GM21447 (cell line): ENCODE measurements at regions not wholly inside any gene's neighbourhood (a gene's known extent, or its start where the extent isn't known, plus 50 kb on each side); places are given as distances from the start of the nearest gene placed in this dataset.
A peak's percentile ranks its signal among the peaks of the same experiment; 100 is the strongest.
"Not testable (repeated sequence)": the region's sequence is repeated elsewhere in the genome, so short reads cannot be mapped to it uniquely, and the experiment has no call there.

ENCODE experiments used
- ATAC-seq: cut with Tn5 transposase; IDR thresholded peaks from one replicate; pipeline ENCODE4 v1.9.1; 2021; ENCODE audit not compliant: unreplicated experiment

- ATAC-seq = no peak
These were observed 118.9 kb upstream of the NMUR2 start for GRCh38 chr5:152523964-152524363.

DNA sequence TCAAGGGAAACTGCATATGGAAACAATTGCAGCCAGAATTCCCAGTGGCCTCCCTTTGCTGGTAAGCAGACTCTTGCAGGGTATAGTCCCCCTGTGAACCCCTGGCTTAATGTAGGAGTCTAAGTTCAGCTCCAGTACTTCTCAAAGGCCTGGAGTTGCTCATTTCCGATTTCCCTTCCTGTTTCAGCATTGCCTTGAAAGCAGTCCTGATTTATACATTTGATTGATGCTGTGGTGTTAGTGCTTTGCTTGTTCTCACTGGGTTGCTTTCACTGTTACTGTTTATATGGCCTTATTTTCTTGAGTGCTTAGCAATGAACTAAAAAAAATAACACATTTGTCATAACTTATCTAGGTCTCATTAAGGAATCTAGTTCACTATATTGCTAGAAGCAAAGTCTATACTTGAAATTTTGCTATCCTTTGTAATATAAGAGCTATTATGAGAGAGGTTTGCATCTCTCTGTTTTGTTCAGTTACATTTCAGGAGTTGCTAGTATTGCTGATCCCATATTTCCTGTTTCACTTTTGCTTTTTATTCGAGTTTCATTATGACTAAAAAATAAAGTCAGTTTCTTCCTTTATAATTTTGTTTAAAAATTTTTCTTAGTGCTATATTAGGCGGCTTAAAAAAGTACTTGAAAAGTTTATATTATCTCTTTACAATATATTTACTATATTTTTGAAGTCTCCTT is 122.4 kb upstream of the NMUR2 start:
- ATAC-seq = peak; percentile 78

DNA sequence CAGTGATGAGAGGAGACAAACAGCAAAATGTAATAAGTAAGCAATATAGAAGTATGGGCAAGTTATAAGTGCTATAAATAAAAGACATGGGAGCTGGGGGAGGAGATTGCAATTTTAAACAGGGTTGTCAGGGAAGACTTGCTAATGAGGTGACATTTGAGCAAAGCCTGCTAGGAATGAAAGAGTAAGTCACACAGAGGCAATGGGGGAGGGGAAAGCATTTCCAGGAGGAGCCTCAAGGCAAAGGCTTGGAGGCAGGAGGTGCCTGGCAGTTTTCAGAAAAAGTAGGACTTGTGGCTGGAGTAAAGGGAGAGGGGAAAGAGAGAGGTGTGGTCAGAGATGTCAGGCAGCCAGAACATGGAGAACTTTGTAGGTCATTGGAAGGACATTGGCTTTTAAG is 124.4 kb upstream of the NMUR2 start:
- no peak for ATAC-seq

- no peak for ATAC-seq
These were observed 127.6 kb upstream of the NMUR2 start for GRCh38 chr5:152532714-152533113.

GRCh38 chr5:152534641-152535040 is 129.6 kb upstream of the NMUR2 start:
- no peak for ATAC-seq

GRCh38 chr5:152542741-152543140 is 137.7 kb upstream of the NMUR2 start:
- ATAC-seq = no peak

- ATAC-seq = no peak
These were observed 141.4 kb upstream of the NMUR2 start for GRCh38 chr5:152546493-152546892.

GRCh38 chr5:152547202-152547601 is 142.1 kb upstream of the NMUR2 start:
- ATAC-seq = no peak

DNA sequence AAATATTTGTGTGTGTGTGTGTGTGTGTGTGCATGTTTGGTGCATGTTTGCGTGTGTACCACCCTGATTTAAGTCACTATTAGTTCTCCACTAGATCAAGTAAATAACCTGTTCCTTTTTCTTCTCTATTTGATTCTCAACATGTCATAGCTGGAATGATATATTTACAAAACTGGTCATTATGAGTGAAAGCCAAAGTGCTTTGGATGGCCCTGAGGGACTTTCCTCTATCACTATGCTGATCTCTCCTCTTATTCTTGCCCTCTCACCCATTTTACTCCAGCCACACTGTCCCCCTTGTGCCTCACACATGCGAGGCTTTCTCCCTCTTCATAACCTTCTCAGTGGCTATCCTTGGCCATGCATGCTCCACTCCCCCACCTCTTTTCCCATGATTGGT is 144.6 kb upstream of the NMUR2 start:
- no peak for ATAC-seq

DNA sequence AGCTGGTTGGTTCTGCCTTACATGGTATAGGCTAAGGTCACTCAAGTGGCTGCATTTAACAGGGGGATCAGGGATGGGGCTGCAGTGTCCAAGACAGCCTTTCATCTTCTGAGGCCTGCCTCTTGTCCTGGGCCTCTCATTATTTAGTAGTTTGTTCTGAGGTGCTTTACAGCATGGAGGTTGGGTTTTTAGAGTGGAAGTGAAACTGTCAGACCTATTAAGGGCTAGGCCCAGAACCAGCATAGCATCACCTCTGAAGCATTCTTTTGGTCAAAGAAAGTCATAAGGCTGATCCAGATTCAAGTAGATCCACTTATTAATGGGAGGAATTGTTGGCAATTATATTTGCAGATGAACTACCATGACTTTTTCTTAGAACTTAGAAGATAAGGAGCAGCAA is 146.0 kb upstream of the NMUR2 start:
- ATAC-seq = no peak

DNA sequence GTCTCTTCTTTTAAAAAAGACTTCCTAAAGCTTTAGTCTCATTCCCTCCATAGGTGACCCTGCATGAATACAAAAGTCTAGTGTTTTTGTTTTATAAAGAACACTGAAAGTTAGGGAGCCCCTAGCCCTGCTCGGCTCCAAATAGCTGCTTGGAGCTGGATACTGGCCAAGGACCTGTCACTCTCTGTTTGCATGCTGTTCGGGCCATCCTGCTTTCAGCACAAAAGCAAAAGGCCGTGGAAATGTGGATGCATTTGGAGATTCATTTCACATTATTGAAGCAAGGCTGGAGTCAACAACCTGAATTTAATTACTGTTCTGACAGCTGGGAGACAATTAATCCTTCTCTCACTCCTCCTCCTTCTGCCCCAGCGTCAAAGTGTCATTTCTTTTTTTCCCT is 151.7 kb upstream of the NMUR2 start:
- no peak for ATAC-seq

- peak; percentile 76 for ATAC-seq
These were observed 155.5 kb upstream of the NMUR2 start for GRCh38 chr5:152560512-152561137.

DNA sequence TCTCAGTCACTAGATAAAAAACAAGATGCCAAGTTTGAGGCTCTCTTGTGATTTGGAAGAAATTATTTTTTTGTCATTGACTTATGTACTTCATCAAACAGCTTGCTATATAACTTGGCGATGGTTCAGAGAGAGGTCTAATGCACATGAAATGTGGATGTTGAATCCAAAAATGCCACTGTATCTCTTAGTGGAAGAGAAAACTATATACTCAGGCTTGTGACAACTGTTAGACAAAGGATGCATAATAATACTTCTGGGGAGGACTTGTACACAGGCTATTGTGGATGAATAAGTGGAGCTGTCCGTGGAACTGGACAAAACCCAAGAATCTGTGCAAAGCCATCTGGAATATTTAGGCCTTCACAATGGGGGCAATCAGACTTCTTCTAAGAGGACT is 162.9 kb upstream of the NMUR2 start:
- ATAC-seq = no peak

GRCh38 chr5:152572812-152573211 is 167.7 kb upstream of the NMUR2 start:
- ATAC-seq = no peak

GRCh38 chr5:152584103-152584502 is 179.0 kb upstream of the NMUR2 start:
- ATAC-seq = no peak

- no peak for ATAC-seq
These were observed 187.3 kb upstream of the NMUR2 start for GRCh38 chr5:152592416-152592815.

GRCh38 chr5:152593388-152593787 is 188.3 kb upstream of the NMUR2 start:
- ATAC-seq = no peak

DNA sequence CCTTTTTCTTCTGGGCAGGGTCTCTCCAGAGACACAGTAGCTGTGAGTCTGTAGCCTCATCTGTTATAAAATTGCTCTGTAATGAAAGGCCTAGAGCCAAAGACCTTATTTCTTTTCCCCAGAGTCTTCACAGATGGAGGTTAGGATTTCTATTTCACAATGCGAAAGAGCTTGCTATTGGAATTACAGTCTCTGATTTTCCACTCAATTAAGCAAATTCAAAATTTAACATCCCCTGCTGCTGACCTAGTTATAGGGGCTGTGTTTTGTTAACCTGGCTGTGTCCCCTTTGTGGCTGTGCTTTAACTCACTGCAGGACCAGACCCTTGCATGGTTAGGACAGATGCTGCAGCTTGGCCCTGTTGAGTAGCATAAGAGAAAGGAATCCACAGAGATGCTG is 190.3 kb upstream of the NMUR2 start:
- ATAC-seq = no peak

GRCh38 chr5:152599096-152599495 is 194.0 kb upstream of the NMUR2 start:
- ATAC-seq = no peak

DNA sequence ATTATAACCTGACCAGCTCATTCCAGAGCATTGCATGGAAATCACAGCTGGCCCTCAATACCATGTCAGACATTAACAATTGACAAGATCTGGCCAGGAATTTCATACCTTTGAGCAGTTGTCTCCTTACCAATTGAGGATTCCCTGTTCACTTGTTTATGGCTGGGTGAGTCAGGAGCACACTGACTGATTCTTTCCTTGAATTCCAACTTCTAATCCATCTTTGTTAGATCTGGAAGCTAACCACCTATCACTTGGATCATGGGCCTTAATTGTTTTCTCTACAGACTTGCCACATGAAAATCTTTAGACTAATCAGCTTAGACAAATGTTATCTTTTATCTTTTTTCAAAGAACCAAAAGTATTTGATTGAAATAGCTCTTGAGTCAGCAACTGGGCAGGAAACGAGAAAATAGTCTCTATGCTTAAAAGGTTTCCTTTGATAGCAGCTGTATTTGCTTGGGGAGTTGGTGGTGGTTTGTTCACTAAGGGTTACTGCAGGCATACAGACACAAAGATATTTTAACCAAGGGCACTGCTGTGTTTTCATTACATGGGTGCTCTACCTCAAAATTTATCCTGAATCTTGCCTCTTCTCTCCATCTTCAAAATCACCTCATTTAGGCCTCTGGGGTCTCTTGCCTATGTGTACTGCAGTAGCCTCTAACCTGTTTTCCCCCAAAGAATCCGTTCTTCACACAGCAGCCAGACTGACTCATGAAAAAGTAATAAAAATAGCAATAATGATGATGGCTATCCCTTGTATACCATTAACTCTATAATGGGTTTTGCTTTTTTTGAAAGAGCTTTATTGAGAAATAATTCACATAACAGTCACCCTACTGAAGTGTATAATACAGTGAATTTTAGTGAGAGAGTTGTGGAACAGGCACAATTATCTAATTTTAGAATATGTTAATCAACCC is 197.0 kb upstream of the NMUR2 start:
- ATAC-seq = no peak

- ATAC-seq = not testable (repeated sequence)
These were observed 201.0 kb upstream of the NMUR2 start for GRCh38 chr5:152606050-152606449.
